ENCODE measurements at regions not wholly inside any gene's neighbourhood (a gene's known extent, or its start where the extent isn't known, plus 50 kb on each side); places are given as distances from the start of the nearest gene placed in this dataset.
"Not testable (repeated sequence)": the region's sequence is repeated elsewhere in the genome, so short reads cannot be mapped to it uniquely, and the experiment has no call there.

DNA sequence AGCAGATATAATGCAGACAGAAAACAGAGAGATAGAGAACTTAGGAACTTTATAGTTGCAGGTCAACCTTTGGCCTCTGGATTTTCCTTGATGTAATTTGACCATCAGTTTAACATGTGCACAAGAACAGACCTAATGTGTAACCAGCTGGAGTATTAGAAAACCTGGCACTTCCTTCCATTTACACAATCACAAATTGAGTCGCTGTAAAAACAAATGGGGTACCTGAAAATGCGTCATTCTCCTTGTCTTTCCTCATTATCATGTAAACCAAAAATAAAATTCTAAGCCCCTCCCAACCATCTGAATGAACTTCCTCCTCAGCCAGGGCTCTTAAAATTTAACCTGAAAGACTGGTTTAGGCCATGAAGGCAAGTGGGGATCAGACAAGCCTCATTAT is 358.4 kb upstream of the MAGEB16 start:
- no peak for TF ChIP-seq Cebpa-rat (IDR thresholded peaks at IDR 0.05)
- no peaks in the 10 kb centered on the region for H4K20me1 ChIP-seq
- no peak overlapping the region for H3K9ac ChIP-seq
- no peak overlapping the region for H3K27ac ChIP-seq
- H3K4me2 ChIP-seq: no peak overlapping the region
- H3K4me3 ChIP-seq: no peak overlapping the region
- peaks cover 0 to 4% (median 0%) of the 10 kb centered on the region in 10 experiments; a peak in 2 of 20 replicates for H3K4me1 ChIP-seq
- H3K27me3 ChIP-seq: peaks cover 21 to 76% (median 58%) of the 10 kb centered on the region in 11 experiments; a peak in 20 of 22 replicates
- H3K36me3 ChIP-seq: no peaks in the 10 kb centered on the region
- peaks cover 31 to 62% (median 51%) of the 10 kb centered on the region in 11 experiments for H3K9me3 ChIP-seq (replicated peaks in 1 of 11)

DNA sequence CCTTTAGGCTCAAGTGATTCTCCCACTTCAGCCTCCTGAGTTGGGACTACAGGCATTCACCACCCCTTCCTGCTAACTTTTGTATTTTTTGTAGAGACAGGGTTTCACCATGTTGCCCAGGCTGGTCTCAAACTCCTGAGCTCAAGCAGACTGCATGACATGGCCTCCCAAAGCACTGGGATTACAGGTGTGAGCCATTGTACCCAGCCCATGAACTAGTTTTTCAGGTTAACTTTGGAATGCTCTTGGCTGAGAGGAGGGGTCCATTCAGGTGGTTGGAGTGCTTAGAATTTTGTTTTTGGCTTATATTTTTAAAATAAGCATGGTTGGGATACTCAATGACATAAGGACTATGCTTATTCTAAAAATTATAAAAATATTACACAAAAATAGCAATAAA is 355.7 kb upstream of the MAGEB16 start:
- no peak for TF ChIP-seq Cebpa-rat (IDR thresholded peaks at IDR 0.05)
- Histone ChIP-seq H3K27ac (no peak overlapping the region; a peak in 2 of 22 replicates), H3K36me3 (no peaks in the 10 kb centered on the region), H4K20me1 (0 out of 22 replicates have a peak, but pooled peaks cover 0 to 4% (median 0%) of the 10 kb centered on the region in 11 experiments), H3K27me3 (peaks cover 32 to 87% (median 73%) of the 10 kb centered on the region in 11 experiments; a peak in 21 of 22 replicates), H3K9me3 (replicated peaks in 1 of 11) (peaks cover 12 to 39% (median 32%) of the 10 kb centered on the region in 11 experiments), H3K4me1 (peaks cover 0 to 4% (median 0%) of the 10 kb centered on the region in 10 experiments; a peak in 2 of 20 replicates), H3K4me2 (no peak overlapping the region; a peak in 1 of 22 replicates), H3K9ac (no peak overlapping the region), H3K4me3 (no peak overlapping the region)

DNA sequence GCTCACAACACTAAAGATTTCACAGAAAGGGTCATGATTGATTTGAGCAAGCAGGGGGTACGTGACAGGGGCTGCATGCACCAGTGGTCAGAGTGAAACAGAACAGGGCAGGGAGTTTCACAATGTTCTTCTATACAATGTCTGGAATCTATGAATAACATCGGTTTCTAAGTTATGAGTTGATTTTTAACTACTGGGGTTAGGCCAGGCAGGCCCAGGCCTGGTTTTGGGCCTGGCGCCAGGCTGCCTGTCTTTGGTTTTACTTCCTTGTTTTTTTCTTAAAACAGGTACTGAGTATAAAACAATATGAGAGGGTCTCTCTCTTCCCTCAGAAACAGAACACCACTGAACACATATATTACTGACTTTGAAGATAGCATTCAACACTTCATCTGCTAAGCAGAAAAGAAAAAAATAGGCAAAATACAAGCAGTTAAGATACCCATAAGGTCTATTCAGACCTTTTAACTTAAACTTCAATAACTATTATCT is 355.0 kb upstream of the MAGEB16 start:
- Histone ChIP-seq H3K9me3 (replicated peaks in 1 of 11) (peaks cover 10 to 35% (median 29%) of the 10 kb centered on the region in 11 experiments; a peak in 21 of 22 replicates), H3K27me3 (peaks cover 40 to 95% (median 80%) of the 10 kb centered on the region in 11 experiments)
- not testable (repeated sequence) for H3K9ac ChIP-seq, H3K36me3 ChIP-seq, H3K4me3 ChIP-seq, H3K4me2 ChIP-seq, H3K27ac ChIP-seq, H4K20me1 ChIP-seq, H3K4me1 ChIP-seq

DNA sequence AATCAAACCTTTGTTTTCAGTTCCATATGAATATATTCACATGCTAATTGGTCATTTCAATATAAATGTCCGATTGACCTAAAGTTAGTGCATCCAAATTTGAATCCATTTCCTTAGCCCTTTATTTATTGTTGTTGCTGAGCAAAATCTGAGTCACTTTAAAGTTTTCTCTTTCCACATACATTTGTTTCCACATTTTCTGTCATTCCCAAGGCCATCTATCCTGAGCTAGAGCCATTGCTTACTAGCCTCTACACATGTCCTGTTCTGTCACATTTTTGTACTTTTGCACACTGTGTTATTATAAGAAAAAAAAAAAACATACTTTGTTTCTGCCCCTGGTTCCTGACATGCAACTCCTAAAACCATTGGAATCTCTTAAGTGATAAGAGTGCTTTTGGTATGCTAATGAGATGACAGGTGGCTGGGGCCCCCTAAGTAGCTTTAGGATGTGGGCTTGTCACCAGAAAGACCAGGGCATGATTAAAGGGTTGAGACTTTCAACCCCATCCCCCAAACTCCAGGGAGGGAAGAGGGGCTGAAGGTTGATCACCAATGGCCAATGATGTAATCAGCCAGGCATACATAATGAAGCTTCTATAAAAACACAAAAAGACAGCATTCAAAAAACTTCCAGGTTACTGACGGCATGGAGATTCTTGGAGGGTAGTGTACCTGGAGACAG is 353.3 kb upstream of the MAGEB16 start:
- Histone ChIP-seq H3K4me3 (no peak overlapping the region), H3K4me2 (no peak overlapping the region), H3K27me3 (peaks cover 42 to 100% (median 82%) of the 10 kb centered on the region in 11 experiments), H4K20me1 (0 out of 22 replicates have a peak, but pooled peaks cover 0 to 4% (median 0%) of the 10 kb centered on the region in 11 experiments), H3K9me3 (replicated peaks in 1 of 11) (peaks cover 0 to 19% (median 13%) of the 10 kb centered on the region in 11 experiments; a peak in 13 of 22 replicates), H3K36me3 (no peaks in the 10 kb centered on the region), H3K9ac (no peak overlapping the region), H3K27ac (no peak overlapping the region), H3K4me1 (peaks cover 0 to 4% (median 0%) of the 10 kb centered on the region in 10 experiments; a peak in 2 of 20 replicates)
- TF ChIP-seq Cebpa-rat (IDR thresholded peaks at IDR 0.05): no peak

DNA sequence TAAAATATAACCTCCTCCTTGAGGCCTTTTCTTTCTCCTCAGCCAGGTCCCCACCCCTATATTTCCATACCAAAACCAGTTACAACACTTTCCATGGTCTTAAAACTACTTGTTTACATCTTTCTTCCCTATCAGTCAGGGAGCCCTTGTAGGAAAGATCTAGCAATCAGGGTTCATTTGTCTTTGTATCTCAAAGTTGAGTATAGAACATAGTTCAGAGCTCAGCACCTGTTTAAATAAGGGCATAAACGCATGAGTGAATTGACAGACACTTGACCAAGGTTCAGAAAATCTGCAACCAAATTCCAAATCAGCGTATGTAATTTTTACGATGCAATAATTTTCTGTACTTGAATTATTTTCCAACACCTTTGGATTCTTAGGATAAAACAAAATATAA is 352.2 kb upstream of the MAGEB16 start:
- Histone ChIP-seq H3K9me3 (replicated peaks in 1 of 11) (peaks cover 0 to 9% (median 2%) of the 10 kb centered on the region in 11 experiments; a peak in 6 of 22 replicates), H3K4me1 (peaks cover 0 to 4% (median 0%) of the 10 kb centered on the region in 10 experiments; a peak in 2 of 20 replicates), H3K27ac (no peak overlapping the region), H3K27me3 (peaks cover 42 to 100% (median 76%) of the 10 kb centered on the region in 11 experiments), H4K20me1 (0 out of 22 replicates have a peak, but pooled peaks cover 0 to 4% (median 0%) of the 10 kb centered on the region in 11 experiments), H3K4me3 (no peak overlapping the region), H3K4me2 (no peak overlapping the region), H3K9ac (no peak overlapping the region), H3K36me3 (no peaks in the 10 kb centered on the region)
- TF ChIP-seq Cebpa-rat (IDR thresholded peaks at IDR 0.05): no peak

DNA sequence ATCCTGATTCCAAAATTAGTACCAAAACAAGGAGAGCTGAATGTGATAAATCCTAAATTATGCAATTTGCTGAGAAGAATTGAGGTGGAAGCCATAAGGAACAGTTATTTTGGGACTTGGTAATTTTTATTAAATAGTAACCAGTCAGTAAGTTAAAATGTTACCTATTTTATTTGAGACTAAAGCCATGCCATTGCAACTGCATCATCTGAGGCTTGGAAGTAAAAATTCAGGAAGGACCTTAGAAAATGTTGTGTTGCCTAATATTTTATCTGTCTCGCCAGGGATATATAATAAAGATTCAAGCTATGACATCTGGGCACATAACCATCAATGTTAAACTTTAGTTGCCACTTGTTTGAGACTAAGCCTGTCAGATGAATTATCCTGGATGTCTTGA is 341.3 kb upstream of the MAGEB16 start:
- H3K36me3 ChIP-seq: no peaks in the 10 kb centered on the region
- peaks cover 0 to 3% (median 0%) of the 10 kb centered on the region in 11 experiments; a peak in 1 of 22 replicates for H3K9me3 ChIP-seq (replicated peaks in 1 of 11)
- peaks cover 65 to 97% (median 83%) of the 10 kb centered on the region in 11 experiments for H3K27me3 ChIP-seq
- no peaks in the 10 kb centered on the region for H3K4me1 ChIP-seq
- no peaks in the 10 kb centered on the region; a peak in 1 of 22 replicates for H4K20me1 ChIP-seq
- no peak overlapping the region for H3K4me3 ChIP-seq
- no peak for TF ChIP-seq Cebpa-rat (IDR thresholded peaks at IDR 0.05)
- H3K27ac ChIP-seq: no peak overlapping the region
- H3K9ac ChIP-seq: no peak overlapping the region
- no peak overlapping the region for H3K4me2 ChIP-seq

DNA sequence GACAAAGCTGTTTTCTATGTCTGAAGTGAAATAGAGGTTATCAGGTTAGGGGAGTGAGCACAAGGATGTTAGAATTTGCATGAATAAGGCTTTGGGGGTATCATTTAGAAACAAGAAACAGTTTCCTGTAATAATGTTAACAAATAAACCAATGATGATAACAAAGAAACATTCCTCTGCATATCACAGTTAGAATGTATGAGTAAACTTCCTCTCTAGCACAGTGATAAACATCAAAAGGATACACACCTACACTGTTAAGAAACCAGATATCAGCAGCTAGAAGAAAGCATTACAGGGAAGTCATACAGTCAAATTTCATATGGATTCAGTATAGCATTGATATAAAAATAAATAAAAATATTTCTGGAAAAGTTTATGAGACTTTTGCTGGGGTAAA is 340.0 kb upstream of the MAGEB16 start:
- Histone ChIP-seq H3K4me2 (no peak overlapping the region), H3K27ac (no peak overlapping the region), H3K9ac (no peak overlapping the region), H3K27me3 (peaks cover 76 to 97% (median 89%) of the 10 kb centered on the region in 11 experiments), H4K20me1 (no peaks in the 10 kb centered on the region; a peak in 1 of 22 replicates), H3K4me1 (no peaks in the 10 kb centered on the region), H3K9me3 (replicated peaks in 1 of 11) (peaks cover 0 to 13% (median 4%) of the 10 kb centered on the region in 11 experiments; a peak in 10 of 22 replicates), H3K36me3 (no peaks in the 10 kb centered on the region), H3K4me3 (no peak overlapping the region)
- TF ChIP-seq Cebpa-rat (IDR thresholded peaks at IDR 0.05): no peak

DNA sequence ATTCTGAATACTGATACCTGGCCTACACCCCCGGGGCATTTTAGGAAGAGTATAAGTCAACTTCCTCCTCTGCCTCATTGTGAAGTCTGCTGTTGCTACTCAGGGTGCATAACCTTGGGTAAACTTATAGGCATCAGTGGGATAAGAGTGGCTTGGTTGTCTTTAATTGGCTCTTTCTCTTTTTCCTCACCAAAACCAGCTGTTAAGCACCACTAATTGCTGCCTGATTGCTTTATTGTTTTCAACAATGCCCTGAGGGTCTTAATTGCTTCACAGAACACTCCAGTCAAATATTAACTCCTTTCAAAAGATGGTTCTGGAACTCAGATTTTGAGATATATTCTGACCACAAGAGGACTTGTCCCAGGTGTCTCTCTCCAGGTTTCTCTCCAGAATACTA is 337.0 kb upstream of the MAGEB16 start:
- TF ChIP-seq Cebpa-rat (IDR thresholded peaks at IDR 0.05): no peak
- H3K4me2 ChIP-seq: no peak overlapping the region
- no peak overlapping the region for H3K4me3 ChIP-seq
- H3K4me1 ChIP-seq: no peaks in the 10 kb centered on the region
- H4K20me1 ChIP-seq: no peaks in the 10 kb centered on the region; a peak in 1 of 22 replicates
- no peak overlapping the region for H3K27ac ChIP-seq
- peaks cover 0 to 16% (median 4%) of the 10 kb centered on the region in 11 experiments; a peak in 11 of 22 replicates for H3K9me3 ChIP-seq (replicated peaks in 1 of 11)
- no peak overlapping the region for H3K9ac ChIP-seq
- no peaks in the 10 kb centered on the region for H3K36me3 ChIP-seq
- H3K27me3 ChIP-seq: peaks cover 74 to 99% (median 91%) of the 10 kb centered on the region in 11 experiments

DNA sequence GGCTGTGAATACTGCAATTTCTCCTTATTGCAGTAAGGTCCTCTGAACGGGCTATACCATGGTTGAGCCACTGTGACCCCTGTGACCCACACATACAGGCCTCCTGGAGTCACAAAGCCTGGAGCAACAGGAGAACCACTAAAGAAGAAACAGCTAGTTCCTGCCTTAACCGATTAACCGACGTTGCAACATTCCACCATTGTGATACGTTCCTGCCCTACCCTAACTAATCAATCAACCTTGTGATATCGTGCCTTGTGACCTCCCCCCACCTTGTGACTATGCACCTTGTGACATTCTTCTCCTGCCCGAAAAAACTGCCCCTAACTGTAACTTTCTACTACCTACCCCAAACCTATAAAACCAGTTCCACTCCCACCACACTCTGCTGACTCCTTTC is 301.5 kb upstream of the MAGEB16 start:
- Histone ChIP-seq H3K27me3 (peaks cover 81 to 96% (median 93%) of the 10 kb centered on the region in 11 experiments), H3K9me3 (replicated peaks in 1 of 11) (peaks cover 0 to 37% (median 18%) of the 10 kb centered on the region in 11 experiments; a peak in 20 of 22 replicates)
- not testable (repeated sequence) for H3K4me3 ChIP-seq, H3K9ac ChIP-seq, H3K4me1 ChIP-seq, H3K36me3 ChIP-seq, H4K20me1 ChIP-seq, H3K4me2 ChIP-seq, H3K27ac ChIP-seq

DNA sequence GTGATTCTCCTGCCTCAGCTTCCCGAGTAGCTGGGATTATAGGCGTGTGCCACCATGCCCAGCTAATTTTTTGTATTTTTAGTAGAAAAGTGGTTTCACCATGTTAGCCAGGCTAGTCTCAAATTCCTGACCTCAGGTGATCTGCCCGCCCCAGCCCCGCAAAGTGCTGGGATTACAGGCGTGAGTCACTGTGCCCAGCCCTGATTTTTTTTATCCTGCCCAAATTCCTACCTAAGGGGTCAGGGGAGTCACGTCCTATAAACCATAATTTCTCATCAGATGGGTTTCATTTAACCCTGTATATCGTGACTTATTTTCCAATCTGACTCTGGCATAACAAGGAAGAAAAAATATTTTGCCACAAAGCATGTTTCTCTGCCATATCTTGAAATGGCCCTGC is 300.7 kb upstream of the MAGEB16 start:
- H3K9ac ChIP-seq: not testable (repeated sequence)

More for the DNA sequence above, 300.7 kb upstream of the MAGEB16 start:
- not testable (repeated sequence) for H3K27ac ChIP-seq, H4K20me1 ChIP-seq, H3K4me1 ChIP-seq, H3K4me3 ChIP-seq, H3K4me2 ChIP-seq, H3K36me3 ChIP-seq
- Histone ChIP-seq H3K9me3 (replicated peaks in 1 of 11) (peaks cover 0 to 31% (median 18%) of the 10 kb centered on the region in 11 experiments; a peak in 20 of 22 replicates), H3K27me3 (peaks cover 81 to 96% (median 93%) of the 10 kb centered on the region in 11 experiments)

All from BLaER1 treated with 17β-estradiol and CSF1 and Interleukin-3, amounts not matched to agents 10 nM and 100 nM (cell line).